Activated effector memory CD4-positive, alpha-beta T cell treated with anti-CD3 and anti-CD28 coated beads, Interleukin-2, amount 50 U/mL, for 16 hours (primary cell): ENCODE measurements at regions not wholly inside any gene's neighbourhood (a gene's known extent, or its start where the extent isn't known, plus 50 kb on each side); places are given as distances from the start of the nearest gene placed in this dataset.
"Not testable (repeated sequence)": the region's sequence is repeated elsewhere in the genome, so short reads cannot be mapped to it uniquely, and the experiment has no call there.

Experiments used
- DNase-seq: peaks from one replicate; pipeline ENCODE4 v3.0.0-alpha.2; 2020

DNA sequence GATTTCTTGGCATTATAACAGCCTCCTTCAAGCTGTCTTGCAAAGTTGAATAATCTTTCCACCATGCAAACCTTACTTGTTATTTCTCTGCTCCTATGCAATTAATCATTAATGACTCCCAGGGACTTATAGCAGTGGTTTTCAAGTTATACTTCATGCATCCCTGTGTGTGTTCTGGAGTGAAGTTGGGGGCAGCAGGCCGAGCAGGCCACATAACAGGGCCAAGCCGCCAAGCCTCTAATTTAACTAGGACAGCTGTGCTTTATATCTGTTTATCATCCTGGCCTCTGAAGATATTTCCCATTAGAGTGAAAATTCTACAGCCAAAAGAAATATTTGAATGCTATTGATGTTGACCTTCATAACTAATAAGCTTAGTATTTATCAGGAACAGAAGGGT is 133.5 kb upstream of the PAK3 start:
- DNase-seq = no peak

DNA sequence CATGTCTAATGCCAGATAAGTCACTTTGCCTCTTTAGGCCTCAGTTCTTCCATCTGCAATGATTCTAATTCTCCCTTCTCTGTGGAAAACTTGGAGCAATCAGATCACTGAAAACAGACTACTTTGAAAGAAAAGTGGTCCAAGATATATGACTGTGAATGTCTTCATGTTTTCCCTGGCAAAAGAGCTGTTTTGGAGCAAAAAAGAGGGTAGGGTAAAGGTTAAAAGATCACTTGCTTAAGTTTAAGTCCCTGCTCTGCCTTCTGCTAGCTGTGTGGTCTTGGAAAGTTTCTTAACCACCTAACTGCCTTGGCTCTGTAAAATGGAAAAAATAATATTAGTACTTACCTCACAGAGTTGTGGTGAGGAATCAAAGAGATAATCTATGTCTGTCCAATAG is 140.3 kb upstream of the PAK3 start:
- no peak for DNase-seq

DNA sequence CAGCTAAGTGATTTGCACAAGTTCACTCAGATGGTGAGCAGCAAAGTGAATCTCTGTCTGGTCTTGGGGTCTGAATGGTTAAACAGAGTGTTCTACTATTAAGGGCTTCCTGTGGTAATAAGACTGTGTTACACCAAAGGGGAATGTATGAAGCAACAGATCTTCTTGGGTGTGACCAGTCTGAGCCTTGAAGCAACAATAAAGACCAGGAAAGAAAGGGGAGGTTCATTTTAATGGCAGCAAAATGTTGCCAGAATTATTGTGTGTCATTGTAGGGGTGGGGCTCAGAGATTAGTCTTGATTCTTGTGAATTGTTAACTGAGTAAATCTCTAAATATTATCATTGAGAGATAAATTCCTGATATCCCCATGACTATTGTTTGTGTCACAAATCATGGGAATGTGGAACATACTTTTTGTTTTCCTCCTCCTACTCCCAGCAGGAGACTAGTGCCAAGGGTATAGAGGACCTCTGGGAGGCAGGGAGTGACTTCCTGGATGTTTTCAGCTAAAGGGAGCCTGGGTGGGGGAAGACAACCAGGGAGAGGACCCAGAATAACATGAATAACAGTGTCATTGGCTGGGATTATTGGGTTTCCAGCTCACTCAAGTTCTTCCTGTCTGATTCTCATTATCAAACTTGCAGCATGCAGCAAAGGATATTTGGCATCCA is 141.4 kb upstream of the PAK3 start:
- DNase-seq = no peak

DNA sequence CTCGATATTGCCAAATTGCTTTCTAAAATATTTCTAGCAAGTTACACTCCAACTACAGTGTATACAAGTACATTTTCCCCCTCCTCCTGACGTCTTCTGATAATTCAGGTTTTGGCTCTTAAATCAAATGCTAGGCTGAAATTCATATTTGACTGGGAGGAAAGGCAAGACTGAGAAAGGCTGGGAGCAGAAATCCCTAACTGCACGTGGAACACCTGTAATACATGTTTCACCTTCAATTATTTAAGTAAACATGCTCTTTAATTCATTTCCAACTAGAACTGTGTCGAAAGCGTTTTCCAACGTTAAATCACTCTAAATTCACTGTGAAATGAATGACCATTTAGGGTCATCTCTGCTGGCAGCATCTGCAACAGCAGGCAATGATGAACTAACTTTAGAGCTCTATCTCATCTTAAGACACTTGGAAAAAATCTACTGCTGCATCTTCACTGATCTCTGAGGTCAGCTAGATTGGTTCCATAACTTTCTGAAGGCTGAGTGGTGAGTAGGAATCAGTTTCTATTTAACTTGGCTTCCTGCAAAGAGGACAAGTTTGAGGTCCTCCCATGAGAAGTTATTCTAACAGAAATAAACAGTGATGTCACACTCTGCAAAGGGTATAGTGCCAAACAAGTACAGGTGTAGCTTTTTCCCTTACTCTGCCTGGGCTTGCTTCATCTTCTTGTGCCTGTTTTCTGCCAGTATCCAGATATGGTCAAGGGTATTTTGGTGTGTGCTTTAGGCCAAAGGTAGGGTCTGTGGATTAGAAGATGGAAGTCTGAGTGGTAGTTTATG is 144.3 kb upstream of the PAK3 start:
- no peak for DNase-seq

DNA sequence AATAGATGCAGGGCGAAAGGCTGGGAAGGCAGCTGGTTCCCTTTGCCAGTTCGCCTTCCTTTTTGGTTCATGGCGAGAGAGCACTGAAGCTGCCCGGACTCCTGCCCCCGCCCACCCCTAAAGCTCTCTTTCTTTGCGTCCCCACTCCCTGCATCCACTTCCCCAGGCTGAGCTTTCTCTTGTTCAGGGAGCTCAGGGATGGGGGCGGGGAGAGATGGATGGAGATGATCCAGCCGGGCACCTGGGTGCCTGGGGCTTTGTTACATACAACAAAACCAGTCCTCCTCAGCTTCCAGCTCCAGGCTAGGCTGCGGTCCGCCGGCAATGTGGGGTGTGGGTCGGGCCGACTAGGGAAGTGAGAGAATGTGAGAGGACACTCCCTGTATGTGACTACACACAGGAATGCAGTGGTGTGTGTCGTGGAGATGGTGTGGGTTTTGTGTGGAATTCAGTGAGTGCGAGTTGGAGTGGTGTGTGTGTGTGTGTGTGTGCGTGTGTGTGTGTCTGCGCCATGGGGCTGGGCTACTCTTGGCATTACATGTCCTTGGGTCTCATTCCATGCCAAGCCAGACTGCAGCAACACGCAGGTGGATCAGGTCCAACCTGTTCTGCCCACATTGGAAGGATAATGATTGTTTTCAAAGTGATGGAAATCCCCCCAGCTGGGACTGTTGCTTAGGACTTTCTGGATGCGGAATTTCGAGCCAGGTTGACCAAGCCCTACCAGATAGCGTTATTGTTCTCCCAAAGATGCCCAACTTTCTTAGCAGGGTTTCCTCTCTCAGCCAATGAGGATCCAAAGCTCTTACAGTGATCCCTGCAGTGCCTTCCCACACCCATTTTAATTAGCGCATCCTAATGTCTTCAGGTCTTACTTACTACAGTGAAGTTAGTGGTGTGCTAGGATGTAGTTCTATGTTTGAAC is 149.4 kb upstream of the CHRDL1 start:
- no peak for DNase-seq

DNA sequence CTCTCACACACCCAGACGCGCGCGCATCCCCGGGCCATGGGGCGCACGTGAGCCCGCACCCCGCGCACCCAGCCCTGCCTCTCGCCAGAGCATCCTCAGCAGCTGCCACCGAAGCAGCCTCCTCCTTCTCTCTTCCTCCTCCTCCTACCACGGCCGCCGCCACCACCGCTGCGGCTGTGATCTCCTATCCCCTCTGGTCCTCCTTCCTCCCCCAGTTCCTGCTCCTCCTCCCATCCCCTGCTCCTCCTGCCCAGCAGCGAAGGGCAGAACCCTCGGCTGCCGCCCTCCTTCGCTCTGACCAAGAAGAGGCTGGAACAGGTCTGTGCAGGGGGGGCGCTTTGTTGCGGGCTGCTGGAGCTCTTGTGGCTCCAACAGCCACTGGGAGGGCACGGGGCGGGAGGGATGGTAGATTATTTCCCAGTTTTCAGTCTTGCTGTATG is 148.7 kb upstream of the CHRDL1 start:
- DNase-seq = no peak

DNA sequence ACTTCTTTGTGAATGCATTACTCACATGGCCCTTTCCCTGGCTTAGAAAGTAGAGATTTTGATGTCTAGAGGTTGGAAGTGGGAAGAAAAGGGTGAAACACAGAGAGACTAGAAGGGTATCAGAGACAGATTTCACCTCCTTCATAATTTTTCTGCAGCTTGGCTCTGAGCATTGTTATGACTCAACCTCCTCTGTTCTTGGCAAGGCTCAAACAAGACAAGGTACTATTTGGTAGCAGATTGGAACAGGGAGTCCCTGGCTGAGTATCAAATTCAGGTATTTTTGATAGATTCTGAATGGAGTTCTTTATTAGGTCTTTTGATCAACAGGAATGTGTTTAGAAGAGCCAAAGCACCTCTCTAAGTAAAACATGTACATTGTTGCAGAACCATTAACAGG is 146.3 kb upstream of the CHRDL1 start:
- no peak for DNase-seq

DNA sequence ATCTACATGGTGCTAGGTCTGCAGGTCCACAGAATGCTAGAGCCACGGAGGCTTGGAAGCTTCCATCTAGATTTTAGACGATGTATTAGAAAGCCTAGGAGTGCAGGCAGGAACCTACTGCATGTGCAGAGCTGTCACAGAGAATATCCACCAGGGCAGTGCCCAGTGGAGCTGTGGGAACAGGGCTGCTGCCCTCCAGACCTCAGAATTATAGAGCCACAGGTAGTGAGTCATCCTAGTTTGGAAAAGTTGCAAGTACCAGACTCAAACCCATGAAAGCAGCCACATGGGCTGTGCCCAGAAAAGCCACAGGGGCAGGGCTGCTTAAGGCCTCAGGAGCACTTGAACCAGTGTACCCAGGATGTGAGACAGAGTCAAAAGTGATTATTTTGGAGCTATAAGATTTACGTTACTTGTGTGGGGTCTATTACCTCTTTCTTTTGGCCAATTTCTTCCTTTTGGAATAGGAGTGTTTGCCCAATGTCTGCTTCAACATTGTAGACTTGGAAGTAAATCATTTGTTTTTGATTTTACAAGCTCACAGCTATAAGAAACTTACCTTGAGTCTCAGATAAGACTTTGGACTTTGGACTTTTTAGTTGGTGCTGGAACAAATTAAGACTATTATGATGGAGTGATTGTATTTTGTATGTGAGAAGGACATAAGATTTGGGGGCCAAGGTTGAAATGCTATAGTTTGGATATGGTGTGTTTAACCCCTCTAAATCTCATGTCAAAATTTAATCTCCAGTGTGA is 143.5 kb upstream of the CHRDL1 start:
- no peak for DNase-seq

DNA sequence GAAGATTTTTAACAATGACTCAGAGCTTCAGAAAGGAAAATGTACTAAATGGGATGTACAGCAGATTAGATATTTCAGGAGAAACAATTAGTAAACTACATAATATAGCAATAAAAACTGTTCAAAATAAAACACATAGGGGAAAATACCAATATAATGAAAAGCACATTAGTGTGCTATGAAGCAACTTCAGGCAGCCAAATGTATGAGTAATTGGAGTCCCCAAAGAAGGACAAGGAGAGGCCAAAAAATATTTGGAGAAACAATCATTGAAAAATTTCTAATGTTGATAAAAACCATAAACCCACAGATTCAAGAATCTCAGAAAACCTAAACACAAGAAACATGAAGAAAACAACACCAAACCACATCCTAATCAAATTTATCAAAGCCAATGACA is 129.3 kb upstream of the CHRDL1 start:
- no peak for DNase-seq

DNA sequence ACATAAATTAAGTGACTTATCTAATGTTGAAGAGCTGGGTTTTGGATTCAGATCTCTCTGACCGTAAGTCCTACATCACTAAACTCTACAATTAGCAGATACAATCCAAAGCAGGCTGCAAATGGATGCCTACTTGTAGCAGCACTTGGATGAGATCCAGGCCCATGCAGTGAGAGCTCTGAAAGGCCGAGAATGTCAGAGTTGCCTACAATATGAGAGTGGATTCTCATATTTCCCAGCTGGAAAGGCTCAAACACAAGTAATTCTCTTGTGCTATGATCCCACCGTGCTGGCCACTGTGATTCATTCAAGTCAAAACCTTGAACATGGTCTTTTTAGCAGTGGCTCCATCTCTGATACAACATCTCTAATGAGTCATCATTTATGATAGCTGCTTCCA is 125.4 kb upstream of the CHRDL1 start:
- no peak for DNase-seq

DNA sequence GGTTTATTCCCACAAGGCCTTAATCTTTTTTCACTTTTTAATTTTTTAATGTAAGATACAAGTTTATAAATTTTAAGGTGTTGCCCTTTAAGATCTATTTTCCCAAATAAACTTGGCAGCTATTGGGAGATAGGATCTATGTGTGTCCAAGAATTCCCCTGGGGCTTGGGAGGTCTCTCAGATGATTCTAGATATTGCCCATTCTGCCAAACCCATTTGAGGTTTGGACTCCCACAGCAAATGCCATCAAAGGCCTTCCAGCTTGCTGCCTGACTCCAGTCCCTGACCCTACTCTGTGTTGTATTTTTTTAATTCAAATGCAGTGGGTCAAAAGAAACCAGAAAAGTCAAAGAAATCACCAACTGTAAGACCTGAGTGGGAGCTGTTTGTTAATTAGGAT is 120.0 kb upstream of the CHRDL1 start:
- DNase-seq = no peak

DNA sequence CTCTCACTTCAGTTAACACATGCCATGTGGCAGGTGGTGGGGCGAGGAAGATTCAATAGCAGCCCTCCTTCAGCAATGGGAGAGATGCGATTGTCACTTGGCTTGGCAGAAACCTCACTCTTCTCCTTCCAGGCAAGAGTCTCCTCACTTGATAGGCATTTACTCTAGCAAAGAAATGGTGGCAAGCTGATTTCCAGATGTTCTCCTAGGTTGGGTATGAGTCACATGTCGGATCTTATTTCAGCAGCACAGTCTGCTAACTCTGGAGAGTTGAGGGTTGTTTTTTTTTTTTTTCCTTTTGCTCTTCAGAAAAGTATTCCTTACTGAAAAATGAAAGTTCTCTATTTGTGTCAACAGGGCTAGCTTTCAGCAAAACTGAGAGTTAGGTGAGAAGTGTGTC is 119.5 kb upstream of the CHRDL1 start:
- no peak for DNase-seq

DNA sequence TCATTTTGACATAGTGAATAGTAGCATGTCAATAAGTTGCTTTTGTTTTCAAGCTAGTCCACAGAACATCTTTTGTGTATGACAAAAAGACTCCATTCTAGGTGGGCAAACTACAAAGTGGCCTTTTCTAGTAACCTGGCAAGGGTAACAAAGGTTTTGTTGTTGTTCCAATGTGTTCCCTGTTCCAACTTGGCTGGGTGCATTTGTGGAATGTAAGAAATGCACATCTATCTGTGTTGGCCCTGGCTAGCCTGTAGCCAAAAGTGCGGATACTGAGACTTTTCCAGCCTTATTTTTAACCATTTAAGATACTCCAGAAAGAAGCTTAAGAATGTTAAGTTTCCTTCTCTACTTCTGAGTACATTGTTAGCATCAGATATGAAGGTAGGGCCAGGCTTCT is 118.7 kb upstream of the CHRDL1 start:
- no peak for DNase-seq

DNA sequence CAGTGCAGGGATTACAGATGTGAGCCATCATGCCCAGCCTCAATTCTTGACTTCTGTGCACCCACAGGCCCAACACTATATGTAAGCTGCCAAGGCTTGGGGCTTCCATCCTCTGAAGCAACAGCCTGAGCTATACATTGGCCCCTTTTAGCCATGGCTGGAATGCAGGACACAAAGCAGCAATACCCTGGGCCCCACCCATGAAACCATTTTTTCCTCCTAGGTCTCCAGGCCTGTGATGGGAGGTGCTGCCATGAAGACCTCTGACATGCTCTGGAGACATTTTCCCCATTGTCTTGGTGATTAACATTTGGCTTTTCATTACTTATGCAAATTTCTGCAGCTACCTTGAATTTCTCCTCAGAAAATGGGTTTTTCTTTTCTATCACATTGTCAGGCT is 109.1 kb upstream of the CHRDL1 start:
- DNase-seq = not testable (repeated sequence)

DNA sequence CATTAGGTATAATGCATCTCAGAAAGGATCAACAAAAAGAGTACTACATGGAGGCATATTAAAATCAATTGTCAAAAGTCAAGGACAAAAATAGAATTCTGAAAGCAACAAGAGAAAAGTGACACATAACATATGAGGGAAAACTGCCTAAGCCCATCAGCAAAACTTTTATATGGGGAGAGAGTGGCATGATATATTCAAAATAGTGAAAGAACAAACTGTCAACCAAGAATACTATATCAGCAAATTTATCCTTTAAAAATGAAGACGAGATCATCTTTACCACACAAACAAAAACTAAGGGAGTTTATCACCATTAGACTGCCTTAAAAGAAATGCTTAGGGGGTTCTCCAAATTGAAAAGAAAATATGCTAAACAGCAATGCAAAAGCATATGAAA is 86.4 kb upstream of the CHRDL1 start:
- DNase-seq = no peak

DNA sequence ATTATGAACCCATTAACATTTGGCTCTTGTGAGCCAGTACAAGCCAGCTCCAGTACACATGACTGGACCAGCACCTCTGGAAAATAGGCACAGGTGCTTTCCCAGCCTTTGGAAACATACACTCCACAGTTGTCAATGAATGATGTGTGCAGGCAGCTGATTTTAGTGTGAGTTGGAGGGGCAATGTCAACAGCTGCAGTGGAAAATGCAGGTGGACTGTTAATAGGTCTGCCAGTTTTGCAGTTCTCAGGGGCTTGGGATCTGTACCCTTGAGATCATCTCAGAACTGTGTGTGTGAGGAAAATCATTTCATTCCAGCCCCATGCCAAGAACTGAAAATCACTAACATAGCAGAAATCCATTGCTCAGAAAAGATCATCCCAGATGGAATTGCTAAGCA is 81.7 kb upstream of the CHRDL1 start:
- DNase-seq = no peak

DNA sequence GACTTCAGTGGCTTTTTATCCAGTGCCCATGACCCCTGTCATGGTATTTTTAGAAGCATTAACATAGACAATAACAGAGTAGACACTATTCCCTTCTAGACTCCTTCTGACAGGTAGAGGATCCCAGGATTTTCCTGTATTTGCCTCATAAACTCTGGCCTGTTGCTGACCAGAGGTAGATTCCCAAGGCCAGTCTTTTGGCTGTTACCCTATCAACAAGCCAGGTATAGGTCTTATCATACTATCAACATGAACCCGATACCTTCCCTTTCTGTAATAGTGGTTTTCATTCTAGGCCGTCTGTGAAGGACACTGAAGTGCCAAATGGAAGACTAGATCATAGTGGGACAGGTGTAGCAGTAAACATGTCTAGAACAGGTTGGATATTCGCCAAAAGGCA is 76.2 kb upstream of the CHRDL1 start:
- no peak for DNase-seq

DNA sequence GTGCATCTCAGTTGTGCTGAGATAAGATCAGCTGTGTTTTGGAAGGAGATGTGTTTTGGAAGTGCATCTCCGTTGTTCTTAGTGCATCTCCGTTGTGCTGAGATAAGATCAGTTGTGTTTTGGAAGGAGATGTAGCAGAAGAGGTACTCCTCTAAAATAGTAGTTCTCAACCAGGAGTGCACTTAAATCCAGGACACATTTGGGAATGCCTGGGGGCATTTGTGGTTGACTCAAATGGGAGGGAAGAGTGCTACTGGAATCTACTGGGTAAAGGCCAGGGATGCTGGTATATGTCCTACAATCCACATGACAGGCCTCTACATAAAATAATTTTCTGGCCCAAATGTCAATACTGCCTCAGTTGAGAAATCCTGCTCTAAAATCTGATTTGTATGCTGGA is 70.8 kb upstream of the CHRDL1 start:
- DNase-seq = no peak

DNA sequence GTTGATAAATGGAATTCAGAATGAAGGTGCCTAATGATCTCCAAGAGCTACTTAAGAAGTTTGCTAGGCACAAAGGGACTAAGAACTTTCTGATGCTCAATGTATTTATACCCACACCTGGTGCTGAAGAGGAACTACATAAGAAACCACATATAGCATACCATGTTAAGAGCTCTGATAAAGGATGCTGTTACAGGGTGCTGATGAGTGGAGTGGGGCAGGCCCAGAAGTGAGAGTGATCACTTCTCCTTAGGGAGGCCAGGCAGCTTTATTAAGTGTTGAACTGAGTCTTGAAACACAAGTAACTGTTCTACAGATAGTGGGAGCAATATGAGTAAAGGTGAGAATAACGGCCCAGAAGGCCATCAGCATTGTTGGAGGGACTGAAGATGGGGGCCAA is 68.3 kb upstream of the CHRDL1 start:
- DNase-seq = no peak

DNA sequence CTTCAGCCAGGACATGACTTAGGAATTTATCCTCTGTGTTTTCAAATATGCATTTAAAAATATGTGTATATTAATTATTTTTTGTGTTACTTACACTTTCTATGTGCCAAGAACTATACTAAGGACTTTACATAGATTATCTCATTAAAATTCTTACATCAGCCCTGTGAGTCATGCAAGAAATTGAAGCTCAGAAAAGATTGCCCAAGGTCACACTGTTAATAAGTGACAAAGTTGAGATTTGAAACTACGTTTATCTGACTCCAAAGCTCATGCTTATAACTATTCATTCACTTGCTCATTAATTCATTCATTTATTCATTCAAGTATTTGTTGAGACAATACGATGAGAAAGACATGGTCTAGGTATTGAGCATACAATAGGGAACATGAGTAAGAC is 62.9 kb upstream of the CHRDL1 start:
- DNase-seq = no peak

DNA sequence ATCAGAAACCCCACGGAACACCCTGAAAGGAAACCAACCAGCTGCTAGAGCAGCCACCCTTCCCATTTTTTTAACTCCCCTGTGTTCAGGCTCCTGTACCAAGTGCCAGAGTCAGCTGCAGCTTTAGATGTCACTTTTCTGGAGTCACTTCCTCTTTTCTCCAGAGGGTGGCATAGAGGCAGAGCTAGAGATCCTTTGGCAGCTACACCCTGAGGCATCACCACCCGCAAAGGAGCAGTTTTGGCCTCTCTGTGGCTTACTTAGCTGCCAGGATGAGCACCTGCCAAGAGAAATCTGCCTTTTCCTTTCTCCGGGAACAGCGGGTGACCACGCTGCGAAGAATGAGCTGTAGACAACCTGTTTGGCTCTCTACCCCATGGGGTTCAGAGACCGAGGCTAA is 58.0 kb upstream of the CHRDL1 start:
- no peak for DNase-seq

DNA sequence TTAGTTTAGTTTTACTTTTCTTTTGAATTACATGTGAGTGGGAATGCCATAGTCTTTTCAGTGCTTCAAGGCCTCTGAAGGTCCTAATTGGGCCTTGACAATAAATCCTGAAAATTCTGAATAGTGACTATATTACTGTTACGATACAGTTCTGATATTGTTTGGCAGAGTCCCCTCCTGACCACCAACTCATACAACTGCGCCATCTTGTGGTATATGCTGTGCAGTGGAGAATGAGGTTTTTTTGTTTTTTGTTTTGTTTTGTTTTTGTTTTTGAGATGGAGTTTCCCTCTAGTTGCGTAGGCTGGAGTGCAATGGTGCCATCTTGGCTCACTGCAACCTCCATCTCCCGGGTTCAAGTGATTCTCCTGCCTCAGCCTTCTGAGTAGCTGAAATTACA is 56.6 kb upstream of the CHRDL1 start:
- DNase-seq = no peak

DNA sequence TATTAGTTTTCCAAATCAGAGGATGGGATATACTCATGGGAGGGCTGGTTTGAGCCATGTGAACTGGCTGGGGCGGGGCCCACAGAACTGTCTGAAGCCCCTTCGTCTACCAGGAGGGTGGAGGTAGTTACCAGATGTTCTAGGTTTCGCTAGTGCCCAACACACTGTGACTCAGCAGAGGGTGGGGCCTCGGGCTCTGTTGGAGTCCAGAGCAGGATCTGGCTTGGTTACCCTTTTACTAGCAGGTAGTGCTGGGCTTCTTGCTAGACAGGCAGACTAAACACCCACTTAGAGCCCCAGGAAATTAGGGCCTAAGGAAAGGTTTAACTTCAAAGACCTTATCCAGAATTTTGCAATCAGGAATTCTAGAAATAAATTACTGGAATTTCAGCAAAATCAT is 56.2 kb upstream of the CHRDL1 start:
- DNase-seq = no peak
